ENCODE measurements at regions not wholly inside any gene's neighbourhood (a gene's known extent, or its start where the extent isn't known, plus 50 kb on each side); places are given as distances from the start of the nearest gene placed in this dataset.
"Not testable (repeated sequence)": the region's sequence is repeated elsewhere in the genome, so short reads cannot be mapped to it uniquely, and the experiment has no call there.

GRCh38 chr9:103323699-103324098 lies 328.6 kb downstream of the CYLC2 start:
- intact Hi-C loops (cut with DNase I; ENCODE audit: low total_unique reads) = no loop called here
- DNase-seq (ENCODE audit: low spot score in 2 of 2) = no peak
- WGBS, 2 donors = 89 to 97% methylated on average over 1 of the region's 1 CpG
- TF ChIP-seq POLR2A (IDR thresholded peaks at IDR 0.05) = no peak
- TF ChIP-seq CTCF (IDR thresholded peaks at IDR 0.05) = no peak
- H3K4me3 ChIP-seq (ENCODE audit: low read depth, poor library complexity, severe bottlenecking) = no peak overlapping the region

GRCh38 chr9:103335461-103335860 lies 340.3 kb downstream of the CYLC2 start:
- no peak overlapping the region for H3K4me3 ChIP-seq (ENCODE audit: low read depth, poor library complexity, severe bottlenecking)
- 64 to 66% methylated on average over 3 of the region's 3 CpGs for WGBS, 2 donors
- DNase-seq (ENCODE audit: low spot score in 2 of 2) = no peak
- TF ChIP-seq POLR2A (IDR thresholded peaks at IDR 0.05) = no peak
- TF ChIP-seq CTCF (IDR thresholded peaks at IDR 0.05) = no peak
- intact Hi-C loops (cut with DNase I; ENCODE audit: low total_unique reads) = no loop called here

DNA sequence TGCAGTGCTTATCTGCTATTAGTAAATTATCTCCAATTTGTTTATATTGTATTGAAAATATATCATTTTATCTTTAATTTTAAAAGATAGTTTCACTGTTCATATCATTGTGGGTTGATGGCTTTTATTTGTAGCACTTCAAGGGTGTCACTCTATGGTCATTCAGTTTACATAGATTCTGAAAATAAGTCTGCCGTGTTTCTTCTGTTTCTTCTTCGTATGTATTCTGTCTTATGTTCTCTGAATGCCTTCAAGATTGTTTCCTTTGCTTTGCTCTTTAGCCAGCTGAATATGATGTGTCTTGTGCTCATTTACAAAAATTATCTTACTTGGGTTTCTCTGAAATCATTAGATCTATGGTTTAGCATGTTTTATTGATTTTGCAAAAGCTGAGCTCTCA lies 359.9 kb downstream of the CYLC2 start:
- no peak overlapping the region for H3K4me3 ChIP-seq (ENCODE audit: low read depth, poor library complexity, severe bottlenecking)
- 68 to 99% methylated on average over 2 of the region's 2 CpGs for WGBS, 2 donors
- intact Hi-C loops (cut with DNase I; ENCODE audit: low total_unique reads) = no loop called here
- TF ChIP-seq CTCF (IDR thresholded peaks at IDR 0.05) = no peak
- TF ChIP-seq POLR2A (IDR thresholded peaks at IDR 0.05) = no peak
- no peak for DNase-seq (ENCODE audit: low spot score in 2 of 2)

DNA sequence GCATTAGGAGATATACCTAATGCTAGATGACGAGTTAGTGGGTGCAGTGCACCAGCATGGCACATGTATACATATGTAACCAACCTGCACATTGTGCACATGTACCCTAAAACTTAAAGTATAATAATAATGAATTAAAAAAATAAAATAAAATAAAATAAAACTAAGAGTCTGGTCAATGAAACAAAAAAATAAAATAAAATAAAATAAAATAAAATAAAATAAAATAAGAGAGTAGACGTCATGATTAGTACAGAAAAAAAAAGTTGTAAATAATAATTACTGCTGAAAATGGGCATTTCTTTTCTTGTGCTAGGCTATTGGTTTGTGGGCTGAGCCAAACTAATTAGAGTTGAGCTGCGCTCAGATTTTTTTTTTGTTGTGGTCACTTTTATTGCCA lies 362.8 kb downstream of the CYLC2 start:
- DNase-seq (ENCODE audit: low spot score in 2 of 2); intact Hi-C loops (cut with DNase I; ENCODE audit: low total_unique reads); H3K4me3 ChIP-seq (ENCODE audit: low read depth, poor library complexity, severe bottlenecking): not testable (repeated sequence)
- WGBS, 2 donors = 84 to 89% methylated on average over 3 of the region's 3 CpGs

- intact Hi-C loops (cut with DNase I; ENCODE audit: low total_unique reads) = no loop called here
- TF ChIP-seq POLR2A (IDR thresholded peaks at IDR 0.05) (no peak), CTCF (IDR thresholded peaks at IDR 0.05) (no peak)
These were observed 366.8 kb downstream of the CYLC2 start for GRCh38 chr9:103361906-103362305.

GRCh38 chr9:103362986-103363385 lies 367.9 kb downstream of the CYLC2 start:
- intact Hi-C loops (cut with DNase I; ENCODE audit: low total_unique reads) = no loop called here
- TF ChIP-seq CTCF (IDR thresholded peaks at IDR 0.05) (no peak), POLR2A (IDR thresholded peaks at IDR 0.05) (no peak)
- no peak for DNase-seq (ENCODE audit: low spot score in 2 of 2)
- H3K4me3 ChIP-seq (ENCODE audit: low read depth, poor library complexity, severe bottlenecking) = no peak overlapping the region

More at GRCh38 chr9:103361906-103362305, 366.8 kb downstream of the CYLC2 start:
- no peak overlapping the region for H3K4me3 ChIP-seq (ENCODE audit: low read depth, poor library complexity, severe bottlenecking)
- no peak for DNase-seq (ENCODE audit: low spot score in 2 of 2)

Measured in lower leg skin (tissue), 4 donors.